ENCODE measurements at regions not wholly inside any gene's neighbourhood (a gene's known extent, or its start where the extent isn't known, plus 50 kb on each side); places are given as distances from the start of the nearest gene placed in this dataset.

DNA sequence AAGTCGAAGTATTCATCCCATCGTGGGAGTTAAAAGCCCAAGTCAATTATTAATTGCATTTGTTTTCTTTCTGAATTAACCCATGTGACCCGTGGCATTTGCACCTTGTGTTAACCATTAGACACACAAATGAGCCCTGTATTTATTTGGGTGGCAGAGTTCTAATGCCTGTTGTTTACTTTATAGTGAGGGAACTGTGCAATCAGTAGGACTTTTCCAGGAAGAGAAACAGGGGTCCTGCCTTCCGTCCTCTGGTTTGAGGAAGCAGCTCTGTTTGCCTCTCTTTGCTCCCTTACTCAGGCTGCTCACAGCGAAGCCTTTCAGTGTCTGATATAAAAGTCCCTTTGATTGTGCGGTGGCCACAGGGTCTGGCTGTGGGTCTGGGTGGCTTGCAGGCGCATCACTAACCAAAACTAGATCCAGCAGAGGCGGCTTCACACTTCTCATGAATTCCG is 263.6 kb downstream of the PTTG2 start:
- Histone ChIP-seq H3K9me3 (replicated peaks; ENCODE audit: control insufficient read depth, insufficient read depth, low read depth, low read length) (no peaks in the 10 kb centered on the region), H3K36me3 (ENCODE audit: control insufficient read depth, insufficient read depth, low read length) (no peaks in the 10 kb centered on the region), H3K4me1 (replicated peaks in 1 of 2; ENCODE audit: control insufficient read depth in 2 of 2, insufficient read depth in 2 of 2, low read length in 2 of 2) (no peaks in the 10 kb centered on the region; a peak in 1 of 5 replicates), H3K4me3 (no peak overlapping the region), H2AFZ (ENCODE audit: low read depth, low read length) (peak overlapping the region; percentile 54), H3K27me3 (ENCODE audit: control insufficient read depth in 2 of 2, insufficient read depth in 2 of 2, low read length in 2 of 2) (no peaks in the 10 kb centered on the region; a peak in 1 of 5 replicates), H3K9me1 (ENCODE audit: control insufficient read depth, insufficient read depth, low read length) (no peaks in the 10 kb centered on the region), H3K27ac (ENCODE audit: extremely low read depth, low read depth, low read length) (no peak overlapping the region), H3K79me2 (ENCODE audit: control insufficient read depth, insufficient read depth, low read length) (no peaks in the 10 kb centered on the region), H4K20me1 (replicated peaks; ENCODE audit: control insufficient read depth, insufficient read depth, low read length) (no peaks in the 10 kb centered on the region), H3K9ac (ENCODE audit: insufficient read depth in 1 of 2, low read depth in 2 of 2, low read length in 2 of 2) (no peak overlapping the region), H3K4me2 (ENCODE audit: insufficient read depth, low read length) (no peak overlapping the region)
- FAIRE-seq (no peak), ATAC-seq (no peak), DNase-seq (ENCODE audit: extremely low read depth in 1 of 4, low spot score in 3 of 4) (no peak)
- no TSS peak for BruUV-seq (replicated peaks)
- ChIA-PET CTCF (ENCODE audit: low intra/inter-chr PET ratio) (no interaction called here), POLR2A (interaction anchor here (0.6 to 1.7 kb wide), 2 partner anchors 9 to 15 kb away, joined by 3 to 4 read pairs; no protein-coding TSS in a partner anchor)
- WGBS (ENCODE audit: insufficient coverage, low coverage, missing lambda C conversion rate), result 33% methylated on average over 8 of the region's 9 CpGs
- TF ChIP-seq ZNF3 (CRISPR knock-in tag; IDR thresholded peaks at IDR 0.05) (no peak), CBX2 (IDR thresholded peaks at IDR 0.05; ENCODE audit: insufficient read depth, low read length, poor library complexity, severe bottlenecking) (no peak), POLR2H (tag; IDR thresholded peaks at IDR 0.05; ENCODE audit: low read depth) (no peak), CCAR2 (IDR thresholded peaks at IDR 0.05; ENCODE audit: low read depth, low read length) (no peak), DMBX1 (CRISPR knock-in tag; IDR thresholded peaks at IDR 0.05; ENCODE audit: borderline replicate concordance) (no peak), NFATC3 (IDR thresholded peaks at IDR 0.05) (no peak), ZNF165 (CRISPR knock-in tag; IDR thresholded peaks at IDR 0.05; ENCODE audit: borderline replicate concordance) (no peak), TGIF2 (CRISPR knock-in tag; IDR thresholded peaks at IDR 0.05) (no peak), ZNF584 (CRISPR knock-in tag; IDR thresholded peaks at IDR 0.05; ENCODE audit: low read depth) (no peak)
- TF ChIP-seq, protein P1, sequence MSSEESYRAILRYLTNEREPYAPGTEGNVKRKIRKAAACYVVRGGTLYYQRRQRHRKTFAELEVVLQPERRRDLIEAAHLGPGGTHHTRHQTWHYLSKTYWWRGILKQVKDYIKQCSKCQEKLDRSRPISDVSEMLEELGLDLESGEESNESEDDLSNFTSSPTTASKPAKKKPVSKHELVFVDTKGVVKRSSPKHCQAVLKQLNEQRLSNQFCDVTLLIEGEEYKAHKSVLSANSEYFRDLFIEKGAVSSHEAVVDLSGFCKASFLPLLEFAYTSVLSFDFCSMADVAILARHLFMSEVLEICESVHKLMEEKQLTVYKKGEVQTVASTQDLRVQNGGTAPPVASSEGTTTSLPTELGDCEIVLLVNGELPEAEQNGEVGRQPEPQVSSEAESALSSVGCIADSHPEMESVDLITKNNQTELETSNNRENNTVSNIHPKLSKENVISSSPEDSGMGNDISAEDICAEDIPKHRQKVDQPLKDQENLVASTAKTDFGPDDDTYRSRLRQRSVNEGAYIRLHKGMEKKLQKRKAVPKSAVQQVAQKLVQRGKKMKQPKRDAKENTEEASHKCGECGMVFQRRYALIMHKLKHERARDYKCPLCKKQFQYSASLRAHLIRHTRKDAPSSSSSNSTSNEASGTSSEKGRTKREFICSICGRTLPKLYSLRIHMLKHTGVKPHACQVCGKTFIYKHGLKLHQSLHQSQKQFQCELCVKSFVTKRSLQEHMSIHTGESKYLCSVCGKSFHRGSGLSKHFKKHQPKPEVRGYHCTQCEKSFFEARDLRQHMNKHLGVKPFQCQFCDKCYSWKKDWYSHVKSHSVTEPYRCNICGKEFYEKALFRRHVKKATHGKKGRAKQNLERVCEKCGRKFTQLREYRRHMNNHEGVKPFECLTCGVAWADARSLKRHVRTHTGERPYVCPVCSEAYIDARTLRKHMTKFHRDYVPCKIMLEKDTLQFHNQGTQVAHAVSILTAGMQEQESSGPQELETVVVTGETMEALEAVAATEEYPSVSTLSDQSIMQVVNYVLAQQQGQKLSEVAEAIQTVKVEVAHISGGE (CRISPR knock-in tag; IDR thresholded peaks at IDR 0.05), result no peak
- TF ChIP-seq, protein P2, sequence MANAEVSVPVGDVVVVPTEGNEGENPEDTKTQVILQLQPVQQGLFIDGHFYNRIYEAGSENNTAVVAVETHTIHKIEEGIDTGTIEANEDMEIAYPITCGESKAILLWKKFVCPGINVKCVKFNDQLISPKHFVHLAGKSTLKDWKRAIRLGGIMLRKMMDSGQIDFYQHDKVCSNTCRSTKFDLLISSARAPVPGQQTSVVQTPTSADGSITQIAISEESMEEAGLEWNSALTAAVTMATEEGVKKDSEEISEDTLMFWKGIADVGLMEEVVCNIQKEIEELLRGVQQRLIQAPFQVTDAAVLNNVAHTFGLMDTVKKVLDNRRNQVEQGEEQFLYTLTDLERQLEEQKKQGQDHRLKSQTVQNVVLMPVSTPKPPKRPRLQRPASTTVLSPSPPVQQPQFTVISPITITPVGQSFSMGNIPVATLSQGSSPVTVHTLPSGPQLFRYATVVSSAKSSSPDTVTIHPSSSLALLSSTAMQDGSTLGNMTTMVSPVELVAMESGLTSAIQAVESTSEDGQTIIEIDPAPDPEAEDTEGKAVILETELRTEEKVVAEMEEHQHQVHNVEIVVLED (CRISPR knock-in tag; IDR thresholded peaks at IDR 0.05), result no peak
- intact Hi-C loops (cut with micrococcal nuclease) (no loop called here), in situ Hi-C loops (cut with MboI) (no loop called here)

All from K562 (cell line).